Tibial artery (tissue), 4 donors: ENCODE measurements at regions not wholly inside any gene's neighbourhood (a gene's known extent, or its start where the extent isn't known, plus 50 kb on each side); places are given as distances from the start of the nearest gene placed in this dataset.

Experiments
- DNase-seq, 2 donors: peaks; one replicate each; pipeline ENCODE4 v3.0.0-alpha.2; 2019
- H3K27ac ChIP-seq, 2 donors: fragments of 200-600 bp; sonication (generic) in 1 of 2; 1 replicate in 1 of 2; 2 replicates in 1 of 2; pipeline ENCODE4 v1.5.1; 2018 to 2019; ENCODE audit warnings: mild to moderate bottlenecking in 1 of 2
- H3K27me3 ChIP-seq, 2 donors: fragments of 200-600 bp; sonication (generic) in 1 of 2; one replicate each; pipeline versions ENCODE4 v1.5.1 to v1.6.0; 2016 to 2019
- H3K36me3 ChIP-seq, 3 donors: fragments of 200-600 bp; sonication (generic) in 2 of 3; one replicate each; pipeline ENCODE4 v1.5.1; 2016 to 2019; ENCODE audit warnings: mild to moderate bottlenecking in 2 of 3
- H3K4me1 ChIP-seq, 4 donors: fragments of 200-600 bp; sonication (generic) in 2 of 4; 1 replicate in 3 of 4; 2 replicates in 1 of 4; pipeline ENCODE4 v1.5.1; 2016 to 2019
- H3K4me3 ChIP-seq, 2 donors: fragments of 200-600 bp; sonication (generic) in 1 of 2; 1 replicate in 1 of 2; 2 replicates in 1 of 2; pipeline ENCODE4 v1.5.1; 2018 to 2019; ENCODE audit warnings: mild to moderate bottlenecking in 2 of 2
- H3K9me3 ChIP-seq, 3 donors: fragments of 200-600 bp; sonication (generic) in 1 of 3; one replicate each; pipeline ENCODE4 v1.5.1; 2016 to 2019
- CTCF ChIP-seq, 2 experiments: fragments of 200-600 bp in 1 of 2; fragments of 450-650 bp in 1 of 2; IDR thresholded peaks; one replicate each; pipeline ENCODE4 v1.5.1; 2017 to 2019; ENCODE audit warnings: antibody characterized with exemption in 2 of 2, mild to moderate bottlenecking in 1 of 2, moderate library complexity in 1 of 2
- intact Hi-C: fragments of 100-400 bp; cut with DNase I; formaldehyde crosslinking; loops from one replicate; pipeline ENCODE4 v1.15.0; 2023; ENCODE audit warnings: low total_unique reads

GRCh38 chr2:145146691-145147090 is 626.8 kb upstream of the ZEB2 start:
- TF ChIP-seq CTCF (IDR thresholded peaks at IDR 0.05), result no peak

GRCh38 chr2:145144131-145144728 is 624.3 kb upstream of the ZEB2 start:
- H3K4me3 ChIP-seq, result no peak overlapping the region
- intact Hi-C loops, result no loop called here
- no peaks in the 10 kb centered on the region for H3K9me3 ChIP-seq
- DNase-seq, result no peak
- H3K27me3 ChIP-seq, result no peaks in the 10 kb centered on the region
- H3K27ac ChIP-seq, result no peak overlapping the region
- no peak for TF ChIP-seq CTCF (IDR thresholded peaks at IDR 0.05)
- no peaks in the 10 kb centered on the region for H3K36me3 ChIP-seq
- H3K4me1 ChIP-seq, result no peaks in the 10 kb centered on the region

More at GRCh38 chr2:145146691-145147090, 626.8 kb upstream of the ZEB2 start:
- DNase-seq, result no peak
- Histone ChIP-seq H3K27me3 (no peaks in the 10 kb centered on the region), H3K4me1 (no peaks in the 10 kb centered on the region), H3K9me3 (no peaks in the 10 kb centered on the region), H3K36me3 (no peaks in the 10 kb centered on the region), H3K4me3 (no peak overlapping the region), H3K27ac (no peak overlapping the region)
- intact Hi-C loops, result no loop called here

- intact Hi-C loops, result no loop called here
- no peak for DNase-seq
- no peaks in the 10 kb centered on the region for H3K36me3 ChIP-seq
- no peaks in the 10 kb centered on the region for H3K4me1 ChIP-seq
- H3K4me3 ChIP-seq, result no peak overlapping the region
- no peaks in the 10 kb centered on the region for H3K27me3 ChIP-seq
- no peak for TF ChIP-seq CTCF (IDR thresholded peaks at IDR 0.05)
- no peak overlapping the region for H3K27ac ChIP-seq
- no peaks in the 10 kb centered on the region for H3K9me3 ChIP-seq
Observed at GRCh38 chr2:145141981-145142380, 622.1 kb upstream of the ZEB2 start.

GRCh38 chr2:145140658-145141057 is 620.7 kb upstream of the ZEB2 start:
- no peak for DNase-seq
- no peak overlapping the region for H3K27ac ChIP-seq
- intact Hi-C loops, result no loop called here
- H3K36me3 ChIP-seq, result no peaks in the 10 kb centered on the region
- no peak for TF ChIP-seq CTCF (IDR thresholded peaks at IDR 0.05)
- H3K9me3 ChIP-seq, result no peaks in the 10 kb centered on the region
- H3K4me3 ChIP-seq, result no peak overlapping the region
- H3K27me3 ChIP-seq, result no peaks in the 10 kb centered on the region
- H3K4me1 ChIP-seq, result no peaks in the 10 kb centered on the region

- Histone ChIP-seq H3K27ac (no peak overlapping the region), H3K36me3 (no peaks in the 10 kb centered on the region), H3K9me3 (no peaks in the 10 kb centered on the region), H3K4me3 (no peak overlapping the region), H3K4me1 (no peaks in the 10 kb centered on the region), H3K27me3 (no peaks in the 10 kb centered on the region)
- intact Hi-C loops, result no loop called here
- DNase-seq, result no peak
- no peak for TF ChIP-seq CTCF (IDR thresholded peaks at IDR 0.05)
Observed at GRCh38 chr2:145138626-145139025, 618.7 kb upstream of the ZEB2 start.

GRCh38 chr2:145137901-145138300 is 618.0 kb upstream of the ZEB2 start:
- TF ChIP-seq CTCF (IDR thresholded peaks at IDR 0.05), result no peak
- intact Hi-C loops, result no loop called here
- no peaks in the 10 kb centered on the region for H3K9me3 ChIP-seq
- no peaks in the 10 kb centered on the region for H3K36me3 ChIP-seq
- no peak overlapping the region for H3K4me3 ChIP-seq
- no peak for DNase-seq
- H3K4me1 ChIP-seq, result no peaks in the 10 kb centered on the region
- H3K27ac ChIP-seq, result no peak overlapping the region
- H3K27me3 ChIP-seq, result no peaks in the 10 kb centered on the region
